ENCODE measurements at regions not wholly inside any gene's neighbourhood (a gene's known extent, or its start where the extent isn't known, plus 50 kb on each side); places are given as distances from the start of the nearest gene placed in this dataset.

DNA sequence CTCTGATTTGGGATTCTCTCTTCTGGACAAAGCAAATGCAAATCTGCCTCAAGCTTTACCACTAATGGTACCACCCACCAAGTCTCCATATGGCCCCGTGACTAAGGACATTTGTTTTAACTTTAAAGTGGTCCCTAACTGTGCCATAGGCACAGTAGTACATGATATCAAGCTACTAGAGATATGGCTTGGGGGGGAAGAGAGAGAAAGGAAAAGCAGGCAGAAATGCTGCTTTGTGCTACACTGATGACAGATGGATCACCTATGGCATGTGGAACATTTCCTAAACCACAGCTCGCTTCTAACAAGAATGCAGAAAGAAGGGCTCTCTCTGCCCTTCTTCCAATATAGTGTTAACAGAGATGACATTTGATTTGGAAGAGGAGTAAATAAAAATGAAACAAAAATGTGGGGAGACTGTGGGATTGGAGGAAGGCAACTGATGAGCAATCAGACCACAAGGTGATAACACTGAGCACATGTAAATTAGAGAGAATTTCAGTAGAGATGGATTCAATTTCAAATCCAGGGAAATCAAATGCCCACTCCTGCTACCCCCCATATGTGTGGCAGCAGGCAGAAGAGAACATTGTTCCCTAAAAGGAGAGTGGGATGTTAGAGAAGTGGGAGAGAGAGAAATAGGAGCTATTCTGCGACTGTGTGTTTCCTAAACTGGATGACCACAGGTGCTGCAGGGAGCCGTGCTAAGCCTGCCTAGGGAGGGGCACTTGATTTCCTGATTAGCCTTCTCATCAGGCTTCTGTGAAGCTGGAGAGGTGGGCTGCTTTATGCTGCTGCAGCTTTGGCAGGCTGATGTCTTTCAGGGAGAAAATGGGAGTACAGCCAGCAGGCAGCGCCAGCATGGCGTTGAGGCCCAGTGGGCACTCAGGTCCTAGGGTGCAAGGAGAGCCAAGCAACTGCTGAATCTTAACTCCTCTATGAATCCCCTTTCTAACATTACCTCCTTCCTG, 75.3 kb downstream of the ZNF648 start:
- no peaks in the 10 kb centered on the region for H3K9me3 ChIP-seq (ENCODE audit: control insufficient read depth, low read length)
- no peak overlapping the region for H3K9ac ChIP-seq
- TF ChIP-seq, protein P1, sequence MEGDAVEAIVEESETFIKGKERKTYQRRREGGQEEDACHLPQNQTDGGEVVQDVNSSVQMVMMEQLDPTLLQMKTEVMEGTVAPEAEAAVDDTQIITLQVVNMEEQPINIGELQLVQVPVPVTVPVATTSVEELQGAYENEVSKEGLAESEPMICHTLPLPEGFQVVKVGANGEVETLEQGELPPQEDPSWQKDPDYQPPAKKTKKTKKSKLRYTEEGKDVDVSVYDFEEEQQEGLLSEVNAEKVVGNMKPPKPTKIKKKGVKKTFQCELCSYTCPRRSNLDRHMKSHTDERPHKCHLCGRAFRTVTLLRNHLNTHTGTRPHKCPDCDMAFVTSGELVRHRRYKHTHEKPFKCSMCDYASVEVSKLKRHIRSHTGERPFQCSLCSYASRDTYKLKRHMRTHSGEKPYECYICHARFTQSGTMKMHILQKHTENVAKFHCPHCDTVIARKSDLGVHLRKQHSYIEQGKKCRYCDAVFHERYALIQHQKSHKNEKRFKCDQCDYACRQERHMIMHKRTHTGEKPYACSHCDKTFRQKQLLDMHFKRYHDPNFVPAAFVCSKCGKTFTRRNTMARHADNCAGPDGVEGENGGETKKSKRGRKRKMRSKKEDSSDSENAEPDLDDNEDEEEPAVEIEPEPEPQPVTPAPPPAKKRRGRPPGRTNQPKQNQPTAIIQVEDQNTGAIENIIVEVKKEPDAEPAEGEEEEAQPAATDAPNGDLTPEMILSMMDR (IDR thresholded peaks at IDR 0.05), result no peak
- no peaks in the 10 kb centered on the region for H3K36me3 ChIP-seq (ENCODE audit: control insufficient read depth, insufficient read depth, low read length)
- no peaks in the 10 kb centered on the region for H3K4me1 ChIP-seq
- H3K79me2 ChIP-seq, result no peaks in the 10 kb centered on the region
- no peak overlapping the region for H3K4me2 ChIP-seq (ENCODE audit: low read length)
- H3K27ac ChIP-seq, result no peak overlapping the region
- no peak overlapping the region for H3K4me3 ChIP-seq (ENCODE audit: low read depth, low read length)
- no peak overlapping the region for H2AFZ ChIP-seq
- no peaks in the 10 kb centered on the region for H3K27me3 ChIP-seq (ENCODE audit: control insufficient read depth, insufficient read depth, low read length)

DNA sequence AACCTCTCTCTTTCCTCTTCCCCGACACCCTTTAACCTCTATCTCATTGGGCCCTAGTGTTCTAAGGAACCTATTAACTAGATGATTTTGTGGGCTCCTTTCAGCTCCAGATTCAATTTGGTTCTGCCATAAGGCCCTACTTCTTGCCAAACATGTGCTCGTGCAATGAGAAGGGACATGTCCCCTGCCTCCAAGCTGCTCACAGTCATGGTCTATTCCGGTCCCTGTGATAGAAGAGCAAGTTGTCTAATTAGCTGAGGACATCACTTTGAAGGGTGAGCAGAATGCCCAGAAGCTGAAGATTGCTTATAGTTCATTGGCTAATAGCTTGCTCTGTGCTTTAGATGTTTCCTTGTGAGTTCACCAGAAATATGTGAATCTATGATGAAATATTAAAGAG, 76.2 kb downstream of the ZNF648 start:
- Histone ChIP-seq H3K9me3 (ENCODE audit: control insufficient read depth, low read length) (no peaks in the 10 kb centered on the region), H3K4me3 (ENCODE audit: low read depth, low read length) (no peak overlapping the region), H3K9ac (no peak overlapping the region), H3K27me3 (ENCODE audit: control insufficient read depth, insufficient read depth, low read length) (no peaks in the 10 kb centered on the region), H3K4me1 (no peaks in the 10 kb centered on the region), H2AFZ (no peak overlapping the region), H3K27ac (no peak overlapping the region), H3K79me2 (no peaks in the 10 kb centered on the region), H3K4me2 (ENCODE audit: low read length) (no peak overlapping the region), H3K36me3 (ENCODE audit: control insufficient read depth, insufficient read depth, low read length) (no peaks in the 10 kb centered on the region)
- TF ChIP-seq, protein P1 (IDR thresholded peaks at IDR 0.05), result no peak

DNA sequence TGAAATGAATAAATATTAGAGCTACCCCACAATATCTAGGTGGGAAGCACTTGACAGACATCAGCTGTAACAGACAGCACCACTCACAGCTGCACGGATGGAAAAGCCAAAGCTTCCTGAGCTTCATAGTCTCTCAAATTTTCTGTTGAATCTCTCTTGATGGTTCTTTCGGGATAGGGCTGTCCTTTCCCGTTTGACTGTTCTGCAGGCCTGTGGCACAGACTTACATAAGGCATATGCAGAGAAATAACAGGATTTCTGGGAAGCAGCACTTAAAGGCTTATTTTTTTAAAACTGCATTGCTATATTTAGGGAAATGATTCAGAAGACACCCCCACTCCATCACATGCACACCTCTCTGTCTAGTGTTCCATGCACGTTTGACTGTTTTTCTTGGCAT, 77.5 kb downstream of the ZNF648 start:
- Histone ChIP-seq H3K4me3 (ENCODE audit: low read depth, low read length) (no peak overlapping the region), H2AFZ (no peak overlapping the region), H3K79me2 (no peaks in the 10 kb centered on the region), H3K9me3 (ENCODE audit: control insufficient read depth, low read length) (no peaks in the 10 kb centered on the region), H3K9ac (no peak overlapping the region), H3K4me1 (no peaks in the 10 kb centered on the region), H3K27ac (no peak overlapping the region), H3K4me2 (ENCODE audit: low read length) (no peak overlapping the region), H3K36me3 (ENCODE audit: control insufficient read depth, insufficient read depth, low read length) (no peaks in the 10 kb centered on the region), H3K27me3 (ENCODE audit: control insufficient read depth, insufficient read depth, low read length) (no peaks in the 10 kb centered on the region)
- TF ChIP-seq, protein P1 (IDR thresholded peaks at IDR 0.05), result no peak

DNA sequence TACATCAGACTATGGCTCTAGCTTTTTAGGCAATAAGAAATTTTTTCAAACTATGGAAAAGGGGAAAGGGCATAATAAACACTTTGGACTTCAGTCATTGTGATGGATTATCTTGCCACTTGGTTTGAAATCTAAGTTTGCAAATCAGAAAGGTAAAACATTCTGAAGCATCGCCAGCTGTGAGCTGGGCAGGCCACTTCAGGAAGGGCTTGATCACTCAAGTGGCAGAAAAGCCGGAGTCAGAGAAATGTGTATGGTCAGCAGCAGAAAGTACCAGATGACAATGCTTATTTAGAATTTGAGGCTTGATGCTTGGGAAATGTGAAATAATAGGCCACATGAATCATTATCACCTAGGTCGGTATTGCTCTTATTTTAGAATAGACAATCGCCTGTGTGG, 79.7 kb downstream of the ZNF648 start:
- Histone ChIP-seq H3K27ac (no peak overlapping the region), H3K4me1 (no peaks in the 10 kb centered on the region), H2AFZ (no peak overlapping the region), H3K4me3 (ENCODE audit: low read depth, low read length) (no peak overlapping the region), H3K79me2 (no peaks in the 10 kb centered on the region), H3K4me2 (ENCODE audit: low read length) (no peak overlapping the region), H3K9me3 (ENCODE audit: control insufficient read depth, low read length) (no peaks in the 10 kb centered on the region), H3K36me3 (ENCODE audit: control insufficient read depth, insufficient read depth, low read length) (no peaks in the 10 kb centered on the region), H3K9ac (no peak overlapping the region), H3K27me3 (ENCODE audit: control insufficient read depth, insufficient read depth, low read length) (no peaks in the 10 kb centered on the region)
- TF ChIP-seq, protein P1 (IDR thresholded peaks at IDR 0.05), result no peak

DNA sequence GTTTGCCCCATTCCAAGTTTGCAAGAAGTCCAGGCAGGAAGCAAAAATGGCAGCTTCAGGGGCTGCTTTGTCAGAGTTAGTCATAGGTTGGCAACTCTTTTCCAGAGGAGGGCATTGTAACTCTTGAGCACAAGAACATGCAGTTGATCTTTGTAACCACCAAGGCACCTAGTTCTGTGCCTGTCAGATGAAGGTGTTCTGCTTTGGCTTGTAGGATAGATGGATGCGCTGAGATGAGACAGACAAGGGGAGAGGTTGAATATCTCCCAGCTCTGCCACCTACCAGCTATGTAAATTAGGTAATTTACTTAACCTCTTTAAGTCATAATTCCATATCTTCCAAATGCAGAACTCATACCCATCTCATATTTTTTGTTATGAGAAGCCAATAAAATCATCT, 89.3 kb downstream of the ZNF648 start:
- Histone ChIP-seq H3K27me3 (ENCODE audit: control insufficient read depth, insufficient read depth, low read length) (no peaks in the 10 kb centered on the region), H3K4me3 (ENCODE audit: low read depth, low read length) (no peak overlapping the region), H3K36me3 (ENCODE audit: control insufficient read depth, insufficient read depth, low read length) (no peaks in the 10 kb centered on the region), H3K9me3 (ENCODE audit: control insufficient read depth, low read length) (no peaks in the 10 kb centered on the region), H3K9ac (no peak overlapping the region), H3K79me2 (no peaks in the 10 kb centered on the region), H3K4me2 (ENCODE audit: low read length) (no peak overlapping the region), H2AFZ (no peak overlapping the region), H3K4me1 (no peaks in the 10 kb centered on the region), H3K27ac (no peak overlapping the region)
- TF ChIP-seq, protein P1 (IDR thresholded peaks at IDR 0.05), result no peak
